Neural cell (in vitro differentiated cells): ENCODE measurements at regions not wholly inside any gene's neighbourhood (a gene's known extent, or its start where the extent isn't known, plus 50 kb on each side); places are given as distances from the start of the nearest gene placed in this dataset.

Experiments used
- EP300 ChIP-seq: fragments of 450-650 bp; conservative IDR thresholded peaks from 2 replicates; pipeline ENCODE4 v1.6.1; 2014; ENCODE audit warnings: antibody characterized with exemption, mild to moderate bottlenecking, moderate library complexity; ENCODE audit not compliant: poor library complexity, severe bottlenecking
- EZH2 ChIP-seq: fragments of 200-600, 300-800 bp; shearing (Covaris generic), sonication (generic); IDR thresholded peaks from 2 replicates; pipeline ENCODE4 v1.6.1; 2014; ENCODE audit warnings: antibody characterized with exemption, low read length, borderline replicate concordance, mild to moderate bottlenecking; ENCODE audit not compliant: insufficient read depth, poor library complexity, severe bottlenecking
- MXI1 ChIP-seq: fragments of 450-650 bp; conservative IDR thresholded peaks from 2 replicates; pipeline ENCODE4 v1.6.1; 2014; ENCODE audit warnings: antibody characterized with exemption, mild to moderate bottlenecking; ENCODE audit not compliant: poor library complexity, severe bottlenecking
- POLR2AphosphoS5 ChIP-seq: IDR thresholded peaks from 2 replicates; pipeline ENCODE4 v1.6.1; 2012
- RAD21 ChIP-seq: fragments of 450-650 bp; conservative IDR thresholded peaks from 2 replicates; pipeline ENCODE4 v1.6.1; 2014; ENCODE audit warnings: antibody characterized with exemption, mild to moderate bottlenecking, moderate library complexity
- SMC3 ChIP-seq: fragments of 450-650 bp; conservative IDR thresholded peaks from 2 replicates; pipeline ENCODE4 v1.6.1; 2014; ENCODE audit warnings: antibody characterized with exemption, mild to moderate bottlenecking, moderate library complexity; ENCODE audit not compliant: poor library complexity
- TAF1 ChIP-seq: IDR thresholded peaks from 2 replicates; pipeline ENCODE4 v1.6.1; 2012; ENCODE audit warnings: low read depth
- TF ChIP-seq, protein P1 (sequence below): fragments of 450-650 bp; IDR thresholded peaks from 2 replicates; pipeline ENCODE4 v1.5.1; 2014; ENCODE audit warnings: antibody characterized with exemption, mild to moderate bottlenecking, moderate library complexity; ENCODE audit not compliant: poor library complexity, severe bottlenecking
- TF ChIP-seq, protein P2 (sequence below): IDR thresholded peaks from 2 replicates; pipeline ENCODE4 v1.6.1; 2012; ENCODE audit warnings: borderline replicate concordance

DNA sequence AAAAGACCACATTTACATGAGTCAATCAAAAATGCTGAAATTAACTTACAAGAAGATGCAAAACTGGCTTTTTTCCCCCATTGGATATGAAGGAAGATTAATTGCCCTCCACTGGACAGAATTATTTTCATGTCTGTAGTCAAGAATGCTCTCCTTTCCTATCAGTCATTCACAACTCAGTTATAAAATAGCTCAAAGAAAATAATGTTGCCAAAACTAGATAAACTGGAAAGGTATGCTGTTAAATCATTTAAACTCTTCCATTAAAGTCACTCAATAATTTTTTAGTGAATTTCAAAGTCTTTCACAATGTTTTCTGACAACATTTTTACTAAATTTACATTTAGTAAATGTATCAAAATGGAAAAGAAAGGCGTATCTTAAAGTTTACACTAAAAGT lies 384.5 kb downstream of the HGF start:
- TF ChIP-seq, protein P1, sequence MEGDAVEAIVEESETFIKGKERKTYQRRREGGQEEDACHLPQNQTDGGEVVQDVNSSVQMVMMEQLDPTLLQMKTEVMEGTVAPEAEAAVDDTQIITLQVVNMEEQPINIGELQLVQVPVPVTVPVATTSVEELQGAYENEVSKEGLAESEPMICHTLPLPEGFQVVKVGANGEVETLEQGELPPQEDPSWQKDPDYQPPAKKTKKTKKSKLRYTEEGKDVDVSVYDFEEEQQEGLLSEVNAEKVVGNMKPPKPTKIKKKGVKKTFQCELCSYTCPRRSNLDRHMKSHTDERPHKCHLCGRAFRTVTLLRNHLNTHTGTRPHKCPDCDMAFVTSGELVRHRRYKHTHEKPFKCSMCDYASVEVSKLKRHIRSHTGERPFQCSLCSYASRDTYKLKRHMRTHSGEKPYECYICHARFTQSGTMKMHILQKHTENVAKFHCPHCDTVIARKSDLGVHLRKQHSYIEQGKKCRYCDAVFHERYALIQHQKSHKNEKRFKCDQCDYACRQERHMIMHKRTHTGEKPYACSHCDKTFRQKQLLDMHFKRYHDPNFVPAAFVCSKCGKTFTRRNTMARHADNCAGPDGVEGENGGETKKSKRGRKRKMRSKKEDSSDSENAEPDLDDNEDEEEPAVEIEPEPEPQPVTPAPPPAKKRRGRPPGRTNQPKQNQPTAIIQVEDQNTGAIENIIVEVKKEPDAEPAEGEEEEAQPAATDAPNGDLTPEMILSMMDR = no peak
- TF ChIP-seq TAF1 (no peak), RAD21 (no peak), POLR2AphosphoS5 (no peak), EZH2 (no peak), EP300 (no peak), MXI1 (no peak), SMC3 (no peak)
- TF ChIP-seq, protein P2, sequence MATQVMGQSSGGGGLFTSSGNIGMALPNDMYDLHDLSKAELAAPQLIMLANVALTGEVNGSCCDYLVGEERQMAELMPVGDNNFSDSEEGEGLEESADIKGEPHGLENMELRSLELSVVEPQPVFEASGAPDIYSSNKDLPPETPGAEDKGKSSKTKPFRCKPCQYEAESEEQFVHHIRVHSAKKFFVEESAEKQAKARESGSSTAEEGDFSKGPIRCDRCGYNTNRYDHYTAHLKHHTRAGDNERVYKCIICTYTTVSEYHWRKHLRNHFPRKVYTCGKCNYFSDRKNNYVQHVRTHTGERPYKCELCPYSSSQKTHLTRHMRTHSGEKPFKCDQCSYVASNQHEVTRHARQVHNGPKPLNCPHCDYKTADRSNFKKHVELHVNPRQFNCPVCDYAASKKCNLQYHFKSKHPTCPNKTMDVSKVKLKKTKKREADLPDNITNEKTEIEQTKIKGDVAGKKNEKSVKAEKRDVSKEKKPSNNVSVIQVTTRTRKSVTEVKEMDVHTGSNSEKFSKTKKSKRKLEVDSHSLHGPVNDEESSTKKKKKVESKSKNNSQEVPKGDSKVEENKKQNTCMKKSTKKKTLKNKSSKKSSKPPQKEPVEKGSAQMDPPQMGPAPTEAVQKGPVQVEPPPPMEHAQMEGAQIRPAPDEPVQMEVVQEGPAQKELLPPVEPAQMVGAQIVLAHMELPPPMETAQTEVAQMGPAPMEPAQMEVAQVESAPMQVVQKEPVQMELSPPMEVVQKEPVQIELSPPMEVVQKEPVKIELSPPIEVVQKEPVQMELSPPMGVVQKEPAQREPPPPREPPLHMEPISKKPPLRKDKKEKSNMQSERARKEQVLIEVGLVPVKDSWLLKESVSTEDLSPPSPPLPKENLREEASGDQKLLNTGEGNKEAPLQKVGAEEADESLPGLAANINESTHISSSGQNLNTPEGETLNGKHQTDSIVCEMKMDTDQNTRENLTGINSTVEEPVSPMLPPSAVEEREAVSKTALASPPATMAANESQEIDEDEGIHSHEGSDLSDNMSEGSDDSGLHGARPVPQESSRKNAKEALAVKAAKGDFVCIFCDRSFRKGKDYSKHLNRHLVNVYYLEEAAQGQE = no peak
